Transverse colon (tissue), 4 donors: ENCODE measurements at regions not wholly inside any gene's neighbourhood (a gene's known extent, or its start where the extent isn't known, plus 50 kb on each side); places are given as distances from the start of the nearest gene placed in this dataset.

Source experiments
- EP300 ChIP-seq: sonication (generic); formaldehyde crosslinking; IDR thresholded peaks from one replicate; pipeline ENCODE4 v1.6.1; 2017; ENCODE audit warnings: antibody characterized with exemption, low read depth
- POLR2A ChIP-seq: fragments of 450-650 bp; IDR thresholded peaks from one replicate; pipeline ENCODE4 v1.6.1; 2016; ENCODE audit warnings: antibody characterized with exemption, mild to moderate bottlenecking, moderate library complexity
- POLR2AphosphoS5 ChIP-seq, 3 donors: sonication (generic); formaldehyde crosslinking; IDR thresholded peaks; one replicate each; pipeline ENCODE4 v1.6.1; 2016; ENCODE audit warnings: antibody characterized with exemption in 3 of 3
- TF ChIP-seq, protein P1 (sequence below), 5 experiments: fragments of 200-600 bp in 3 of 5; fragments of 450-650 bp in 2 of 5; sonication (generic) in 3 of 5; IDR thresholded peaks; 1 replicate in 2 of 5; 2 replicates in 3 of 5; pipeline ENCODE4 v1.5.1; 2016 to 2017; ENCODE audit warnings: antibody characterized with exemption in 5 of 5, inconsistent platforms in 3 of 5, mild to moderate bottlenecking in 2 of 5, moderate library complexity in 1 of 5

GRCh38 chr1:60831780-60832179, 250.6 kb upstream of the NFIA start:
- TF ChIP-seq, protein P1, sequence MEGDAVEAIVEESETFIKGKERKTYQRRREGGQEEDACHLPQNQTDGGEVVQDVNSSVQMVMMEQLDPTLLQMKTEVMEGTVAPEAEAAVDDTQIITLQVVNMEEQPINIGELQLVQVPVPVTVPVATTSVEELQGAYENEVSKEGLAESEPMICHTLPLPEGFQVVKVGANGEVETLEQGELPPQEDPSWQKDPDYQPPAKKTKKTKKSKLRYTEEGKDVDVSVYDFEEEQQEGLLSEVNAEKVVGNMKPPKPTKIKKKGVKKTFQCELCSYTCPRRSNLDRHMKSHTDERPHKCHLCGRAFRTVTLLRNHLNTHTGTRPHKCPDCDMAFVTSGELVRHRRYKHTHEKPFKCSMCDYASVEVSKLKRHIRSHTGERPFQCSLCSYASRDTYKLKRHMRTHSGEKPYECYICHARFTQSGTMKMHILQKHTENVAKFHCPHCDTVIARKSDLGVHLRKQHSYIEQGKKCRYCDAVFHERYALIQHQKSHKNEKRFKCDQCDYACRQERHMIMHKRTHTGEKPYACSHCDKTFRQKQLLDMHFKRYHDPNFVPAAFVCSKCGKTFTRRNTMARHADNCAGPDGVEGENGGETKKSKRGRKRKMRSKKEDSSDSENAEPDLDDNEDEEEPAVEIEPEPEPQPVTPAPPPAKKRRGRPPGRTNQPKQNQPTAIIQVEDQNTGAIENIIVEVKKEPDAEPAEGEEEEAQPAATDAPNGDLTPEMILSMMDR (IDR thresholded peaks at IDR 0.05): no peak
- TF ChIP-seq EP300: no peak
- no peak for TF ChIP-seq POLR2A
- TF ChIP-seq POLR2AphosphoS5 (IDR thresholded peaks at IDR 0.05): no peak
